Fibroblast of lung (primary cell): ENCODE measurements at regions not wholly inside any gene's neighbourhood (a gene's known extent, or its start where the extent isn't known, plus 50 kb on each side); places are given as distances from the start of the nearest gene placed in this dataset.

ENCODE experiments used
- DNase-seq, 2 donors: peaks; one replicate each; pipeline versions ENCODE4 v3.0.0 to v3.0.0-alpha.2; 2010; ENCODE audit warnings: low read depth in 2 of 2
- H2AFZ ChIP-seq: 2 replicates; pipeline ENCODE4 v1.5.1; 2012; ENCODE audit warnings: low read length, control low read depth, inconsistent platforms
- H3K27ac ChIP-seq: 2 replicates; pipeline ENCODE4 v1.5.1; 2011; ENCODE audit warnings: low read length, control low read depth; ENCODE audit not compliant: insufficient read depth
- H3K27me3 ChIP-seq: 2 replicates; pipeline ENCODE4 v1.5.1; 2011; ENCODE audit warnings: mild to moderate bottlenecking, low read length; ENCODE audit not compliant: control insufficient read depth, insufficient read depth
- H3K36me3 ChIP-seq: 2 replicates; pipeline ENCODE4 v1.5.1; 2011; ENCODE audit warnings: low read length; ENCODE audit not compliant: control insufficient read depth, insufficient read depth
- H3K4me1 ChIP-seq: 2 replicates; pipeline ENCODE4 v1.5.1; 2011; ENCODE audit warnings: low read length; ENCODE audit not compliant: control insufficient read depth, insufficient read depth; ENCODE audit errors: extremely low read depth
- H3K4me2 ChIP-seq: 2 replicates; pipeline ENCODE4 v1.5.1; 2011; ENCODE audit warnings: low read length, control low read depth; ENCODE audit not compliant: insufficient read depth; ENCODE audit errors: extremely low read depth
- H3K4me3 ChIP-seq, 4 experiments: fragments of 200-600 bp in 1 of 4; sonication (generic) in 1 of 4; replicated peaks in 1 of 4; 2 replicates each; pipeline ENCODE4 v1.5.1; 2011 to 2016; ENCODE audit warnings: low read length in 4 of 4, low read depth in 3 of 4, mild to moderate bottlenecking in 3 of 4, control low read depth in 2 of 4, inconsistent platforms in 1 of 4, mixed read lengths in 1 of 4; ENCODE audit not compliant: insufficient read depth in 1 of 4; ENCODE audit errors: control extremely low read depth in 1 of 4
- H3K79me2 ChIP-seq: 2 replicates; pipeline ENCODE4 v1.5.1; 2012; ENCODE audit warnings: mild to moderate bottlenecking, low read length, inconsistent platforms; ENCODE audit not compliant: control insufficient read depth, insufficient read depth
- H3K9ac ChIP-seq: 2 replicates; pipeline ENCODE4 v1.5.1; 2011; ENCODE audit warnings: mild to moderate bottlenecking, low read length, control low read depth; ENCODE audit not compliant: insufficient read depth
- H3K9me3 ChIP-seq: 2 replicates; pipeline ENCODE4 v1.5.1; 2012; ENCODE audit warnings: low read depth, low read length; ENCODE audit not compliant: control insufficient read depth, insufficient read depth
- H4K20me1 ChIP-seq: 2 replicates; pipeline ENCODE4 v1.5.1; 2011; ENCODE audit warnings: low read length; ENCODE audit not compliant: control insufficient read depth, insufficient read depth; ENCODE audit errors: extremely low read depth
- CTCF ChIP-seq, 2 donors: IDR thresholded peaks in 1 of 2; conservative IDR thresholded peaks in 1 of 2; 1 replicate in 1 of 2; 2 replicates in 1 of 2; pipeline ENCODE4 v1.5.1; 2011 to 2012; ENCODE audit warnings: low read length in 2 of 2, control low read depth in 1 of 2, inconsistent platforms in 1 of 2, low read depth in 1 of 2, mild to moderate bottlenecking in 1 of 2
- EZH2 ChIP-seq: IDR thresholded peaks from 2 replicates; pipeline ENCODE4 v1.5.1; 2012; ENCODE audit warnings: low read length, control low read depth, mild to moderate bottlenecking; ENCODE audit errors: missing control alignments

- H3K4me1 ChIP-seq = no peaks in the 10 kb centered on the region
- no peaks in the 10 kb centered on the region for H3K9me3 ChIP-seq
- no peak overlapping the region for H3K9ac ChIP-seq
- DNase-seq = no peak
- H3K27me3 ChIP-seq = no peaks in the 10 kb centered on the region
- no peaks in the 10 kb centered on the region for H3K36me3 ChIP-seq
- H3K27ac ChIP-seq = no peak overlapping the region
- H4K20me1 ChIP-seq = no peaks in the 10 kb centered on the region
- TF ChIP-seq CTCF (conservative IDR thresholded peaks at IDR 0.05 in 1 of 2, IDR thresholded peaks at IDR 0.05 in 1 of 2; ENCODE audit: low read depth in 1 of 2, low read length in 2 of 2) (no peak), EZH2 (no peak)
- no peak overlapping the region for H2AFZ ChIP-seq
- H3K79me2 ChIP-seq = no peaks in the 10 kb centered on the region
- no peak overlapping the region for H3K4me3 ChIP-seq
- no peak overlapping the region for H3K4me2 ChIP-seq
These were observed 80.8 kb upstream of the TJP1 start for GRCh38 chr15:29903028-29903427.

GRCh38 chr15:29900237-29901189, 78.2 kb upstream of the TJP1 start:
- H3K4me2 ChIP-seq = no peak overlapping the region
- no peak for TF ChIP-seq CTCF (conservative IDR thresholded peaks at IDR 0.05 in 1 of 2, IDR thresholded peaks at IDR 0.05 in 1 of 2; ENCODE audit: low read depth in 1 of 2, low read length in 2 of 2)
- no peaks in the 10 kb centered on the region for H3K36me3 ChIP-seq
- H2AFZ ChIP-seq = no peak overlapping the region
- H4K20me1 ChIP-seq = no peaks in the 10 kb centered on the region
- no peaks in the 10 kb centered on the region for H3K9me3 ChIP-seq
- H3K27me3 ChIP-seq = no peaks in the 10 kb centered on the region
- no peak for DNase-seq
- no peak overlapping the region for H3K9ac ChIP-seq
- no peaks in the 10 kb centered on the region for H3K79me2 ChIP-seq
- no peaks in the 10 kb centered on the region for H3K4me1 ChIP-seq
- H3K4me3 ChIP-seq = no peak overlapping the region
- H3K27ac ChIP-seq = no peak overlapping the region

GRCh38 chr15:29896062-29896461, 73.8 kb upstream of the TJP1 start:
- H3K4me2 ChIP-seq = no peak overlapping the region
- H3K27me3 ChIP-seq = no peaks in the 10 kb centered on the region
- no peaks in the 10 kb centered on the region for H3K36me3 ChIP-seq
- H3K79me2 ChIP-seq = no peaks in the 10 kb centered on the region
- H4K20me1 ChIP-seq = no peaks in the 10 kb centered on the region
- no peak for TF ChIP-seq EZH2
- TF ChIP-seq CTCF (conservative IDR thresholded peaks at IDR 0.05 in 1 of 2, IDR thresholded peaks at IDR 0.05 in 1 of 2; ENCODE audit: low read depth in 1 of 2, low read length in 2 of 2) = no peak
- no peak overlapping the region for H3K4me3 ChIP-seq
- no peak overlapping the region for H2AFZ ChIP-seq
- no peak overlapping the region for H3K27ac ChIP-seq
- H3K4me1 ChIP-seq = no peaks in the 10 kb centered on the region
- H3K9ac ChIP-seq = no peak overlapping the region
- no peaks in the 10 kb centered on the region for H3K9me3 ChIP-seq
- DNase-seq = no peak
